ENCODE measurements at regions not wholly inside any gene's neighbourhood (a gene's known extent, or its start where the extent isn't known, plus 50 kb on each side); places are given as distances from the start of the nearest gene placed in this dataset.

- no peak overlapping the region for H4K5ac ChIP-seq (ENCODE audit: insufficient read length, low read depth, low read length)
- FAIRE-seq, result no peak
Measured at GRCh38 chr13:22312405-22312803, 641.5 kb downstream of the FGF9 start.

More at GRCh38 chr13:22312405-22312803, 641.5 kb downstream of the FGF9 start:
- Histone ChIP-seq H4K91ac (replicated peaks; ENCODE audit: insufficient read length, low read length) (no peak overlapping the region), H2BK20ac (ENCODE audit: low read length) (no peak overlapping the region), H3K23ac (ENCODE audit: insufficient read length) (no peak overlapping the region), H3K79me2 (ENCODE audit: control insufficient read depth in 1 of 2, insufficient read depth in 2 of 2, low read length in 2 of 2) (no peaks in the 10 kb centered on the region), H3K4me3 (ENCODE audit: extremely low read depth in 1 of 4, insufficient read depth in 2 of 4, low read depth in 3 of 4, low read length in 4 of 4) (no peak overlapping the region), H3K56ac (replicated peaks; ENCODE audit: insufficient read length, low read depth, low read length) (no peak overlapping the region), H3K4ac (replicated peaks; ENCODE audit: insufficient read length, low read depth, low read length) (no peak overlapping the region), H2BK5ac (ENCODE audit: low read depth, low read length) (no peak overlapping the region), H3K79me1 (ENCODE audit: low read depth, low read length) (no peaks in the 10 kb centered on the region), H3K27ac (ENCODE audit: low read depth, low read length) (no peak overlapping the region), H3K9ac (replicated peaks in 1 of 4; ENCODE audit: extremely low read depth in 1 of 4, low read depth in 3 of 4, low read length in 3 of 4) (no peak overlapping the region), H3K36me3 (ENCODE audit: control insufficient read depth in 2 of 4, insufficient read depth in 4 of 4, low read length in 3 of 4) (no peaks in the 10 kb centered on the region), H3K23me2 (ENCODE audit: low read depth, low read length) (no peaks in the 10 kb centered on the region), H2AFZ (ENCODE audit: low read length) (no peak overlapping the region), H3K9me3 (ENCODE audit: insufficient read depth in 2 of 2, low read depth in 1 of 2, low read length in 1 of 2) (peaks cover 9 to 11% of the 10 kb centered on the region in 2 experiments; a peak in 2 of 4 replicates), H3K14ac (ENCODE audit: insufficient read length) (no peak overlapping the region), H2AK5ac (ENCODE audit: low read depth, low read length) (no peak overlapping the region), H2BK120ac (replicated peaks; ENCODE audit: low read depth, low read length) (no peak overlapping the region), H2BK15ac (ENCODE audit: low read length) (no peak overlapping the region), H2BK12ac (ENCODE audit: low read depth, low read length) (no peak overlapping the region), H3K4me2 (ENCODE audit: insufficient read depth in 1 of 2, low read depth in 2 of 2, low read length in 2 of 2) (no peak overlapping the region), H4K8ac (ENCODE audit: extremely low read depth, insufficient read depth, low read length) (no peak overlapping the region), H3K18ac (ENCODE audit: extremely low read depth, low read length) (no peak overlapping the region), H3K4me1 (replicated peaks in 1 of 4; ENCODE audit: control insufficient read depth in 3 of 4, insufficient read depth in 4 of 4, low read length in 3 of 4) (peaks cover 0 to 3% (median 0%) of the 10 kb centered on the region in 4 experiments; a peak in 1 of 7 replicates), H3K27me3 (replicated peaks in 1 of 4; ENCODE audit: control insufficient read depth in 3 of 4, extremely low read depth in 1 of 4, insufficient read depth in 3 of 4, low read length in 3 of 4) (no peaks in the 10 kb centered on the region), H4K20me1 (replicated peaks in 1 of 2; ENCODE audit: control insufficient read depth in 1 of 2, insufficient read depth in 2 of 2, low read length in 2 of 2) (no peaks in the 10 kb centered on the region)
- WGBS, 2 experiments (ENCODE audit: extremely low coverage in 1 of 2, insufficient coverage in 1 of 2, insufficient read length in 1 of 2, insufficient replicate concordance in 2 of 2, low coverage in 1 of 2, low lambda C conversion rate in 2 of 2, missing lambda C conversion rate in 1 of 2), result 35% methylated on average over 2 of the region's 2 CpGs; no CpG with 5 or more reads in 1 of the 2 experiments
- DNase-seq (ENCODE audit: low read depth in 1 of 2, low spot score in 2 of 2), result no peak
- TF ChIP-seq CBX8 (IDR thresholded peaks at IDR 0.05; ENCODE audit: borderline replicate concordance, low read depth, low read length), result no peak
- no peak for TF ChIP-seq SIX5 (IDR thresholded peaks at IDR 0.05; ENCODE audit: low read depth, low read length)
- no peak for TF ChIP-seq RFX5 (IDR thresholded peaks at IDR 0.05; ENCODE audit: borderline replicate concordance, low read depth, low read length)
- TF ChIP-seq ATF2 (IDR thresholded peaks at IDR 0.05; ENCODE audit: low read length), result no peak
- no peak for TF ChIP-seq CHD1 (IDR thresholded peaks at IDR 0.05; ENCODE audit: low read depth, low read length)
- TF ChIP-seq EGR1 (IDR thresholded peaks at IDR 0.05; ENCODE audit: borderline replicate concordance, low read depth, low read length), result no peak
- TF ChIP-seq FOSL1 (IDR thresholded peaks at IDR 0.05; ENCODE audit: insufficient read depth, low read depth, low read length), result no peak
- no peak for TF ChIP-seq BRCA1 (IDR thresholded peaks at IDR 0.05; ENCODE audit: low read depth, low read length)
- no peak for TF ChIP-seq POLR2A (IDR thresholded peaks at IDR 0.05; ENCODE audit: control extremely low read depth in 1 of 2, low read depth in 2 of 2, low read length in 2 of 2)
- POLR2A ChIA-PET (ENCODE audit: partially characterized antibody), result no interaction called here
- CTCF ChIA-PET (ENCODE audit: partially characterized antibody), result no interaction called here
